Mesenchymal stem cell (in vitro differentiated cells and primary cell): ENCODE measurements at regions not wholly inside any gene's neighbourhood (a gene's known extent, or its start where the extent isn't known, plus 50 kb on each side); places are given as distances from the start of the nearest gene placed in this dataset.

Experiments
- DNase-seq: peaks from one replicate; pipeline ENCODE4 v3.0.0-alpha.2; 2013
- H2AFZ ChIP-seq: one replicate; pipeline ENCODE4 v1.6.1; 2013; ENCODE audit warnings: low read depth, mild to moderate bottlenecking, control low read depth, inconsistent platforms, low read length, moderate library complexity
- H2AK5ac ChIP-seq: 2 replicates; pipeline ENCODE4 v1.6.1; 2013; ENCODE audit warnings: low read length, moderate library complexity, mild to moderate bottlenecking, inconsistent platforms; ENCODE audit not compliant: severe bottlenecking
- H2BK120ac ChIP-seq: one replicate; pipeline ENCODE4 v1.6.1; 2013; ENCODE audit warnings: low read depth, mild to moderate bottlenecking, inconsistent platforms, low read length, moderate library complexity
- H2BK12ac ChIP-seq, 2 experiments: one replicate each; pipeline ENCODE4 v1.6.1; 2013; ENCODE audit warnings: inconsistent platforms in 2 of 2, low read length in 2 of 2, mild to moderate bottlenecking in 2 of 2, moderate library complexity in 2 of 2, control low read depth in 1 of 2
- H2BK15ac ChIP-seq: one replicate; pipeline ENCODE4 v1.6.1; 2013; ENCODE audit warnings: mild to moderate bottlenecking, low read depth, inconsistent platforms; ENCODE audit not compliant: poor library complexity, severe bottlenecking
- H2BK5ac ChIP-seq: 2 replicates; pipeline ENCODE4 v1.6.1; 2013; ENCODE audit warnings: low read depth, mild to moderate bottlenecking, low read length, control low read depth, inconsistent platforms; ENCODE audit not compliant: poor library complexity, severe bottlenecking
- H3K14ac ChIP-seq, 2 experiments: one replicate each; pipeline ENCODE4 v1.6.1; 2013; ENCODE audit warnings: inconsistent platforms in 2 of 2, low read length in 2 of 2, control low read depth in 1 of 2, mild to moderate bottlenecking in 1 of 2, moderate library complexity in 1 of 2
- H3K18ac ChIP-seq, 2 experiments: one replicate each; pipeline ENCODE4 v1.6.1; 2013; ENCODE audit warnings: inconsistent platforms in 2 of 2, low read length in 2 of 2, control low read depth in 1 of 2, low read depth in 1 of 2, mild to moderate bottlenecking in 1 of 2
- H3K23ac ChIP-seq, 2 experiments: one replicate each; pipeline ENCODE4 v1.6.1; 2013; ENCODE audit warnings: inconsistent platforms in 2 of 2, low read length in 2 of 2, mild to moderate bottlenecking in 2 of 2, moderate library complexity in 2 of 2, control low read depth in 1 of 2
- H3K27ac ChIP-seq: 2 replicates; pipeline ENCODE4 v1.5.1; 2013; ENCODE audit warnings: mild to moderate bottlenecking, moderate library complexity, low read length, control low read depth, inconsistent platforms; ENCODE audit not compliant: poor library complexity, severe bottlenecking
- H3K27me3 ChIP-seq, 2 experiments: 2 replicates each; pipeline versions ENCODE4 v1.6.1 to v1.7.0; 2013; ENCODE audit warnings: low read length in 2 of 2, mild to moderate bottlenecking in 2 of 2, moderate library complexity in 2 of 2, control low read depth in 1 of 2, inconsistent platforms in 1 of 2; ENCODE audit not compliant: control insufficient read depth in 1 of 2, insufficient read depth in 1 of 2
- H3K36me3 ChIP-seq, 2 experiments: 2 replicates each; pipeline versions ENCODE4 v1.6.1 to v1.7.0; 2013; ENCODE audit warnings: low read length in 2 of 2, control low read depth in 1 of 2, inconsistent platforms in 1 of 2, low read depth in 1 of 2, mild to moderate bottlenecking in 1 of 2; ENCODE audit not compliant: insufficient read depth in 2 of 2, control insufficient read depth in 1 of 2
- H3K4ac ChIP-seq, 2 experiments: one replicate each; pipeline ENCODE4 v1.6.1; 2013; ENCODE audit warnings: inconsistent platforms in 2 of 2, low read length in 2 of 2, mild to moderate bottlenecking in 2 of 2, moderate library complexity in 2 of 2, control low read depth in 1 of 2, low read depth in 1 of 2
- H3K4me1 ChIP-seq: 2 replicates; pipeline ENCODE4 v1.6.1; 2013; ENCODE audit warnings: low read depth, low read length, control low read depth; ENCODE audit not compliant: control insufficient read depth, insufficient read depth
- H3K4me2 ChIP-seq: 2 replicates; pipeline ENCODE4 v1.6.1; 2013; ENCODE audit warnings: low read length, mild to moderate bottlenecking, inconsistent platforms; ENCODE audit not compliant: poor library complexity, severe bottlenecking
- H3K4me3 ChIP-seq, 2 experiments: 2 replicates each; pipeline versions ENCODE4 v1.5.1 to v1.7.0; 2013; ENCODE audit warnings: low read length in 2 of 2, mild to moderate bottlenecking in 2 of 2, control low read depth in 1 of 2, low read depth in 1 of 2; ENCODE audit not compliant: insufficient read depth in 1 of 2
- H3K79me1 ChIP-seq: replicated peaks from 2 replicates; pipeline ENCODE4 v1.6.1; 2013; ENCODE audit warnings: mild to moderate bottlenecking, control low read depth, low read length, inconsistent platforms; ENCODE audit not compliant: poor library complexity, severe bottlenecking
- H3K9ac ChIP-seq: 2 replicates; pipeline ENCODE4 v1.7.0; 2013; ENCODE audit warnings: mild to moderate bottlenecking, low read length, moderate library complexity
- H3K9me3 ChIP-seq: 2 replicates; pipeline ENCODE4 v1.7.0; 2013; ENCODE audit warnings: mild to moderate bottlenecking, low read length; ENCODE audit not compliant: control insufficient read depth
- H4K8ac ChIP-seq: one replicate; pipeline ENCODE4 v1.6.1; 2013; ENCODE audit warnings: inconsistent platforms, mild to moderate bottlenecking, low read length, moderate library complexity
- H4K91ac ChIP-seq: one replicate; pipeline ENCODE4 v1.6.1; 2013; ENCODE audit warnings: mild to moderate bottlenecking, low read length, inconsistent platforms
- WGBS: methylation state at CpG from one replicate; pipeline ENCODE4 v1.1.7; 2013; ENCODE audit warnings: mixed read lengths; 5-methylcytosine and 5-hydroxymethylcytosine counted together

DNA sequence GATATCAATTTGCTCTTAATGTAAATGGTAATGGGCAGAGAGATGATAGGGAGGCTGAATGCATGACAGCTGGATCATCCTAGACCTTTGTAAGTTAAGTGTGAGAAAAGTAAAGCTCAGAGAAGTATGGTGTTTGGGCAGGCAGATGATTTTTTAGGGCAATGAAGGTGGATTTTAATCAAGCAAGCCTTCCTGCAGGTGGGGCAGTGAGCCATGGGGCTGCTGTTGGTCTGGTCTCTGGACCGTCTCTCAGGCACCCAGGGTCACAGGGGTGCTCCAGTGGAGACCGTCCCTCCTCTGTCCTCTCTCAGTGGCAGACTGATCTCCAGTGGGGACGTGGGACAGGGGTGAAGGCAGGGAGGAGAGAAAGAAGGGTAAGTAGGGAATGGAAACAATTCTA is 69.8 kb upstream of the STK17B start:
- Histone ChIP-seq H3K27ac (no peak overlapping the region), H3K18ac (peak overlapping the region; percentile 60 to 81), H4K91ac (peak overlapping the region; percentile 99), H3K36me3 (no peaks in the 10 kb centered on the region), H2AK5ac (peak overlapping the region; percentile 90), H3K4ac (peak overlapping the region; percentile 79 to 84), H3K9ac (no peak overlapping the region), H2BK12ac (peak overlapping the region; percentile 100), H2BK5ac (no peak overlapping the region), H3K79me1 (no peaks in the 10 kb centered on the region), H3K4me3 (no peak overlapping the region), H3K23ac (no peak overlapping the region), H3K4me2 (no peak overlapping the region), H2BK120ac (peak overlapping the region; percentile 96), H3K4me1 (peaks cover 1% of the 10 kb centered on the region), H3K9me3 (no peaks in the 10 kb centered on the region), H2AFZ (no peak overlapping the region), H2BK15ac (peak overlapping the region; percentile 97), H3K27me3 (no peaks in the 10 kb centered on the region), H4K8ac (peak overlapping the region; percentile 99), H3K14ac (peak overlapping the region in 1 of 2 experiments; percentile 19)
- DNase-seq: no peak
- 97% methylated on average over 3 of the region's 3 CpGs for WGBS

DNA sequence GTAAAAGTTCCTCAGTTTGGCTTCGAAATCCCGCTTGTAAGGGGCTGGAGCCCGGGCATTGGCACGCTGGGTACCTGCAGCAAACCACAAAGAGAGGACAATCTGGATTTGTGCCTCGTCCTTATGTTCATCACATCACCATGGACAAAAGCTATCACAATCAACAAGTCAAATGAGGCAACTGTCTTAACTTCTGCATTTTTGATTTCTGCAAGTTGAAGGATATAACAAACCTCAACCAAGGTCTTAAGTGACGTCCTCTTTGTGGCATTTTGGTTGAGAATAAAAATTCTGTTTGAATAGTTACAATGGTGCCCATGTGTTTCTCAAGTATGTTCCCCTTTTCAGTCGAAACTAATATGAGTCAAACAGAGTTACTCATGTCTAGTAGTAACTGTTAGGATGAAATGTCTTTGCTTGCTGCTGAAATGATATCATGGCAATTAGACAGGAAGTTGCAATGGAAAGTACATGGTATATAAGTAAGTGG is 70.8 kb upstream of the STK17B start:
- DNase-seq: peak; percentile 68
- WGBS: 96% methylated on average over 6 of the region's 7 CpGs
- Histone ChIP-seq H4K91ac (no peak overlapping the region), H3K23ac (no peak overlapping the region), H3K4me1 (peaks cover 1% of the 10 kb centered on the region), H2BK5ac (no peak overlapping the region), H3K79me1 (no peaks in the 10 kb centered on the region), H2BK15ac (no peak overlapping the region), H3K27ac (no peak overlapping the region), H3K4ac (peak overlapping the region in 1 of 2 experiments; percentile 6), H3K27me3 (no peaks in the 10 kb centered on the region), H3K9ac (no peak overlapping the region), H3K9me3 (no peaks in the 10 kb centered on the region), H3K18ac (no peak overlapping the region), H2BK12ac (peak overlapping the region; percentile 27 to 29), H2BK120ac (no peak overlapping the region), H4K8ac (no peak overlapping the region), H3K4me2 (no peak overlapping the region), H3K14ac (no peak overlapping the region), H2AK5ac (no peak overlapping the region), H3K36me3 (no peaks in the 10 kb centered on the region), H2AFZ (no peak overlapping the region), H3K4me3 (no peak overlapping the region)

GRCh38 chr2:196244516-196244915 is 73.1 kb upstream of the STK17B start:
- Histone ChIP-seq H3K36me3 (no peaks in the 10 kb centered on the region), H2AK5ac (no peak overlapping the region), H3K4me3 (no peak overlapping the region), H3K14ac (no peak overlapping the region), H3K79me1 (no peaks in the 10 kb centered on the region), H3K27ac (no peak overlapping the region), H3K9ac (no peak overlapping the region), H2BK5ac (no peak overlapping the region), H3K27me3 (no peaks in the 10 kb centered on the region), H2AFZ (no peak overlapping the region), H3K9me3 (no peaks in the 10 kb centered on the region), H3K4me1 (peaks cover 1% of the 10 kb centered on the region), H3K4ac (peak overlapping the region in 1 of 2 experiments; percentile 32), H3K4me2 (no peak overlapping the region), H3K18ac (no peak overlapping the region), H4K8ac (no peak overlapping the region), H2BK15ac (no peak overlapping the region), H2BK12ac (no peak overlapping the region), H4K91ac (no peak overlapping the region), H2BK120ac (no peak overlapping the region), H3K23ac (no peak overlapping the region)
- 100% methylated on average over 2 of the region's 2 CpGs for WGBS
- no peak for DNase-seq

DNA sequence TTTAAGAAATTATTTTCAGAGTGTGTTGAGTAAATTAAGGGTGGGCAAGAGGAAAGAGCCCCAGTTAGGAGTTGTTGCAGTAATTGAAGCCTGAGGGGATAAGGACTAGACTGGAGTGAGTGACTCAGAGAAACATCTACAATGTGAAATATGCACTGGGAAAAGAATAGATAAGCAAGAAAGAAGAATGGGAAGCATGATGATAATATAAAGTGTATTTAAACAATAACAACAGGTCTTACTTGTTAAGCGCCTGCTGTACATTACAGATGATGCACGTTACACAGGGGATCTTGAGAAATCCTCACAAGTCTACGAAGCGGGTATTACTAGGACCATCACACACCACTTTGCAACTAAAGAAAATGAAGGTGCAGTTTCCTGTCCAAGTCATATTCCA is 73.6 kb upstream of the STK17B start:
- peak overlapping the region; percentile 55 to 80 for H3K18ac ChIP-seq
- no peak overlapping the region for H2BK12ac ChIP-seq
- no peaks in the 10 kb centered on the region for H3K27me3 ChIP-seq
- H2AK5ac ChIP-seq: no peak overlapping the region
- H3K27ac ChIP-seq: no peak overlapping the region
- WGBS: 87% methylated on average over 3 of the region's 4 CpGs
- no peaks in the 10 kb centered on the region for H3K79me1 ChIP-seq
- H3K36me3 ChIP-seq: no peaks in the 10 kb centered on the region
- no peak overlapping the region for H2BK15ac ChIP-seq
- no peaks in the 10 kb centered on the region for H3K9me3 ChIP-seq
- H3K9ac ChIP-seq: no peak overlapping the region
- H3K14ac ChIP-seq: no peak overlapping the region
- H3K4me2 ChIP-seq: no peak overlapping the region
- H3K4ac ChIP-seq: peak overlapping the region in 1 of 2 experiments; percentile 50
- no peak overlapping the region for H3K23ac ChIP-seq
- peaks cover 2% of the 10 kb centered on the region for H3K4me1 ChIP-seq
- H2BK120ac ChIP-seq: no peak overlapping the region
- peak overlapping the region; percentile 28 for H4K91ac ChIP-seq
- H2BK5ac ChIP-seq: no peak overlapping the region
- H3K4me3 ChIP-seq: no peak overlapping the region
- no peak overlapping the region for H4K8ac ChIP-seq
- H2AFZ ChIP-seq: no peak overlapping the region
- peak; percentile 61 for DNase-seq
